GM19467 (cell line): ENCODE measurements at regions not wholly inside any gene's neighbourhood (a gene's known extent, or its start where the extent isn't known, plus 50 kb on each side); places are given as distances from the start of the nearest gene placed in this dataset.
"Not testable (repeated sequence)": the region's sequence is repeated elsewhere in the genome, so short reads cannot be mapped to it uniquely, and the experiment has no call there.

Experiments used
- ATAC-seq: cut with Tn5 transposase; IDR thresholded peaks from one replicate; pipeline ENCODE4 v1.9.1; 2021; ENCODE audit warnings: mild to moderate bottlenecking, moderate library complexity; ENCODE audit not compliant: unreplicated experiment

DNA sequence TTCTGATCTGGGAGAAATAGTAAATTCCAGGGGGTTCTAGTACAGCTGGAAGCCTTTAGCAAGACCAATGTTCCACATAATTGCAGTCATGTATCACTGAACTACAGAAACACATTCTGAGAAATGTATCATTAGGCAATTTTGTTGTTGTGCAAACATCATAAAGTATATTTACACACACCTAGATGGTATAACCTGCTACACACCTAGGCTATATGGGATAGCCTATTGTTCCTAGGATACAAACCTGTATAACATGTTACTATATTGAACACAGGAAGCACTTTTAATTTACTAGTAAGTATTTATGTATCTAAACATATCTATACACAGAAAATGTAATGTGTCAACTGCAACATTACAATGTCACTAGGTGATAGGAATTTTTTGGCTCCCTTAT lies 525.9 kb upstream of the NRSN1 start:
- ATAC-seq: no peak

DNA sequence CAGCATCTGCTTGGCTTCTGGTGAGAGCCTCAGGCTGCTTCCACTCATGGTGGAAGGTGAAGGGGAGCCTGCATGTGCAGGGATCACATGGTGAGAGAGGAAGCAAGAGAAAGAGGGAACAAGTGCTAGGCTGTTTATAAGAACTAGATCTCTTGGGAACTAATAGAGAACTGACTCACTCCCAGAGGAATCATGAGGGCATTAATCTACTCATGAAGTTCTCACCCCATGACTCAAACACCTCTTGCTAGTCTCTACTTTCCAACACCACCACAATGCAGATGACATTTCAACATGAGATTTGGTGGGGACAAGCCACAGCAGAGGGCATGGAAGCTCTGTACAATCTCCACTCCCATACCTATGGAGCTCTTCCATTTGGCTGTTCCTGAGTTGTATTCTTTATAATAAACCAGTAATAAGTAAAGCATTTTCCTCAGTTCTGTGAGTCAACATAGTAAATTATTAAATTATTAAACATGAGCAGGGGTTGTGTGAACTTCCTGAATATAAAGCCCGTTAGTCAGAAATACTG lies 524.1 kb upstream of the NRSN1 start:
- ATAC-seq: no peak

DNA sequence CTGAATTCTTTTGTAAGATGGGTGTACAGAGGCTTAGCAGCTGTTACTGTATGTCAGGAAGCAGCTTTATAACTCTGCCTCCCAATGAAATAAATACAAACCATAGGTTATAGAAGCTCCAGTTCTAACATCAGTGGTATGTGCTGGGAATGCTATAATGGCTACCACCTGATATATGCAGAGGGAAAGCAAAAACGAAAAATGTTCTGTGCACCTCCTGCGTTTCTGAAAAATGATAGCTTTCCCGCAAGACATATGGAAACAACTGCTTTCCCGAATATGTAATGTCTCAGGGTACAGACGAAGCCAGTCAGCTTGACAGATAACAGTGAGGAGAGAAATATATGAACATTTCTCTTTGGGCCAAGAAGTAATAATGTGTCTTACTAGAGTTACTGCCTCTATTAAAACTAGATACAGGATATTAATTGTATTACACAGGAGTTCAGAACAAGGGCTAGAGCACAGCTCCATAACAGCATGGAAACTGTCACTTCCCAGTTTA lies 517.0 kb upstream of the NRSN1 start:
- no peak for ATAC-seq

DNA sequence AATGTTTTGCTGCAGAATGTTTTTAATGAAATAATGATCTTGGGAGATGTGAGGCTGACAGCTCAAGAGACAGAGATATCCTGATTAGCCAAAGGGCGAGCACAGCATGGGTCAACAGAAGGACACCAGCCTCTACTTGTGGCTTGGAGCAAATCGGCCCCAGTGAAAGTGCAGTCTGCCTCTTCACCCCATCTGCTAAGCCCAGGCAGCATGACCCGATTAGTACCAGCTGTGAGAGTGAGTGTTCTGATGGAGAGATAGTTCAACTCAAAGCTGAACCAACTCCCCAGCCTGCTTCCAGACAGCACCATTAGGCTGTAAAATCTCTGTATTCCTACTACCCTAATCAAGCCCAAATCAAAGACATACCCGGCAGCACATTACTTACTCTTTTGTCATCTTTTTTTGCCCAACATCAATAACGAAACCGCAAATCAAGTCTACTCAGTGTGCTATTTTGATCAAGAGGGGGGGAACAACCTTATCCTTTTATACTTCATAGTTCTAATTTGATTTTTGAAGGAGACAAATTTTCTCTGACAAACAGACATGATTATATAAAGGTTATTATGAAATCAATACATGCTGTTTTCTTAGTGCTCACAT lies 514.1 kb upstream of the NRSN1 start:
- ATAC-seq: no peak

DNA sequence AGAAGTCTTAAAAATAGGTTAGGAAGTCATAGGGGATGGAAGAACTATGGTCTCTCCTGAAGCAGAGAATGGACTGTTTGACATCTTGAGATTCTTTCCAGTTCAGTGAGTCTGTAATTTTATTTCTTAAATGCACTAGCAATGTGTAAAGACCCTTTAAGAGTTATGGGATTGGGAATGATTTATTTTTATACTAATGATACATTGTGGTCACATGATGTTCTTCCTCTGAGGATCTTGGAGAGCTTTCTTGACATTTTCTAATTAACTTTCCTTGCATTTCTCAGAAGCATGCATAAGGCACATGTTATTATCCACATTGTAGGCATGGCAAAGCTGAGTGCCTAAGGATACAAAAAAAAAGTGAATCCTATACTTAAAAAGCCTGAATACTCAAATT lies 507.6 kb upstream of the NRSN1 start:
- ATAC-seq: no peak

DNA sequence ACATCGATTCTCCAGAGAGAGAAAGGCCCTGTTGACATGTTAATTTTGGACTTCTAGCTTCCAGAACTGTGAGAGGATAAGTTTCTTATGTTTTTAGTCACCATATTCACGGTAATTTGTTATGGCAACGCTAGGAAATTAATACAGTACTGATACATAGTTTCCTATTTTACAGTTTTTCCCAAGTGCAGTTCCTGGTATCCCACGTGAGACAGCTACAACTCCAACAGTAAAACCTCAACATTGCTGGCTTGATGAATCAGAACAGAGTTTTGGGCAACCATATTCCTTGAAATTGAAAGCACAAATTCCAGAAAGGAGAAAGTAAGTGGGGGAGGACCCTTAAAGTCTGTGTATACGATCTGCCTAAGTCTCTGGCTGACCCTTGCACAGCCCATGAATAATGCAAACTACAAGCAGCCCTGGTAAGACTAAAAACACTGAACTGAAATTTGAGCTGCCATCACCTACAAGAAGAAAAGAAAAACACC lies 505.1 kb upstream of the NRSN1 start:
- ATAC-seq: no peak

DNA sequence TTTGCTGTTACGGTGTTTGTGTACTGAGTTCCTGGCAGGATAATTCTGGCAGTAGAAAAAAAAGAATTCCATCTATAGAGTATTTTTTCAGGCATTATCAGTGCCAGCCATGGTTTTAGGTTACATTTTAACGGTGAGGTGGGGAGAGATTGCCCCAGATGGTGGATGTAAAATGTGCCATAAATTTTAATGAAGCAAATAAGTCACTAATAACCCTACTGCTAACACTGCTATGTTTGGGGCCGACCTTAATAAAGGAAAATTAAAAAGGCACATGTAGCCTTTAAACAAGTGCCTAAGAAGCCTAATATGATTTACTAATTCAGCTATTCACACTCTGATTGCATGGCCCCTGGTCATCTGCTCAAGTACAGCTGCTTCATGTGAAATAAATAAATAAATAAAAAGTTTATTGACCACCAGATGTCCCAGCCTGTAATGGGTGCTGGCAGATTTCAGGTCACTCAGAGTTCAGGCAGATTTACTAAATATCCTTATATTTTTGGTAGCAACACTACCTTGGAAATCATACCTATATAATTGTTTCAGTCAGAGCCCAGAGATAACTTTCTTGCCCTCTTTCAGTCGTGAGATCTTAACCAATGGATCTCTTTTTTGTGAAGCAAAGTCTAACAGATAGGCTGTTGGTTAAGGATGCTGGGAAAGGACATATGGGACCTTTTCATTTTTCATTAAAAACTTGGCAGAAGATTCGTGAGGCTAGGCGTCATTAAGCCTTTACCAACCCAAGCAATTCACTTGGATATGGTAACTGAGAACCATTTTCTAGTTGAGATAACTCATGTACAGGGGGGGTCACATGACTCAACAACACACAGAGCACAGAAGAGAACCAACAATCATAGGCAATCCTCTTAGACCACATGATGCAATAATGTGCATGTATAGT lies 495.0 kb upstream of the NRSN1 start:
- ATAC-seq: no peak

DNA sequence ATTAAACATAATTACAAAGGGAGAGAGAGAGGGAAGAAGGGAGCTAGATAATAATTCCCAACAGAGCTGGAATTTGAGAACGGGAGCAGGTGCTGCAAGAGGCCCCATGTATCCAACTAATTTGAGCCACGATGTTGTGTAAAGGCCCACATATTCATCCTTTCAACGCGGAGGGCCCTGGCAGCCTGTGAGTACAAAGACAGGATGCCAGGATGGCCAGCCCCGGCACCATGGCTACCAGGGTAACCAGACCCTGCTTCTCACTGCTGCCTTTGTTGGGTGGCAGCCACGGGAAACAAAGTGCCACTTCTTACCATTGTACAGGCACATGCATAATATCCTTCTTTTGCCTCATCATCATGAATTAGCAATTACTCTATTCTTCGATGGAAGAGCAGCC lies 492.0 kb upstream of the NRSN1 start:
- no peak for ATAC-seq

DNA sequence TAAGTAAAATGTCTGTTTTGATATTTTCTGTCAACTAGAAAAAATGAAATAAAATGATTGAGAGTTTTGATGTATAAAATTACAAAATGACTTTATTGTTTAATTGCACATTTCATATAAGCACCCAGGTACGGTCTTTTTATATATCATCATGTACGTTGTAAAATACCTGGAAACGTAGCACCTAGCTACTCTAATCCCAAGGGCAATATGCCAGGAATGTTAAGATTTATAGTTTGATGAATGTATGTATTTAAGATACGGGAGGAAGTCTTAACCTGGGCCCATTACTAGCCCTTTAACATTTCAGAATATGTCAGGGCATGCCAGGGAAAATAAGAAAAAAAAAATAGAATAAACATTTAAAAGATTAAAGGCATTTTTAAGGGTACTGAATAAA lies 490.9 kb upstream of the NRSN1 start:
- ATAC-seq: no peak

DNA sequence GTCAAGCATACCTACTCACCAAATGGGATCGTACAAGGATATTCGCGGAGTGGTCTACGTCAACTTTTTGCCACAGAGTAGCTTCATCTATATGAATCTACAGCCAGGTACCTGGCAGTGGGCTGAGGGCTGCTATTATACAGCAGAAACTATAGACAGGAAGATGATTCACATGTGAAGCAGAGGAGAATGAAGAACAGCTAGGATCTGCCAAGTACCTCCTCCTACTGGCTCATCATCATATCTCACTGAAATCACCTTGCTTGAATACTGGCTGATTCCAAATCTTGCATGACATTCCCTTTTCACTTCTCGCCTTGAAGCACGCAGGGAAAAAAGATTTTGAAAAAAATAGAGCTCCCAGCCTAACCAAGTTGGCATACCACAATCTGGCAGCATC lies 488.7 kb upstream of the NRSN1 start:
- ATAC-seq: no peak

DNA sequence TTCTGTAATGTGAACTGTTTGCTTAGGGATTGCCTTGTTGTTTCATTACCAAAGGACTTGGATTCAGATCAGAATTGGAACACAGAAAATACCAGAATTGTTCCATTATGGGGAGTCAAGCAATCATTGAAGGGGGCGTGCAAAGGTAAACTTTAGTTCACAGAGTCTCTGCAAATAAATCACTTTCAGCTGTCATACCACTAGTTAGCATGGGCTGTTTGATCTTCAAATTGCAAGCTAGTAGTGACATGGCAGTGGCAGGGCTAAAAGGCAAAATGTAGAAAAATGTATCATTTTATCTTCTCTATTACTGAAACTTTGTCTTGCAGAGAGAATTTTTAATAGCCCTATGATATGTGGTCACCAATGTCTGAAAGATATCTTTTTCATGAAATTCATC lies 483.2 kb upstream of the NRSN1 start:
- no peak for ATAC-seq

DNA sequence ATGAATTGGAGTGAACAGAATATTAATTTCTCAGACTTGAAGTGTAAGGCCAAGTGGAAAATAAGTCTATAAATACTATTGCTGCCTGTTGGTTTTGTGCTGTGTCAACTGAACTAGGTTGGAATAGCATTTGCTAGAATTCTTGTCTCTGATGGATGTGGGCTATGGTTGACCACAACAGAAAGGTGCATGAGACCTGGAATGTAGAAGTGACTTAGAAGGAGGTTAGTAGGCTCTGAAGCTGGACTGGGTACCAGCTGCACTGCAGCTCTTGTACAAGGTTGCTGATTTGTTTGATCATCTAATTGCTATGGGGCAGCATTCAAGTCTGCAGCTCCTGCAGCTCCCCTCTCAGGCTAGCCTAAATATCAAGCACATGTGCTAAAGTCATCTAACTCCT lies 479.0 kb upstream of the NRSN1 start:
- no peak for ATAC-seq

DNA sequence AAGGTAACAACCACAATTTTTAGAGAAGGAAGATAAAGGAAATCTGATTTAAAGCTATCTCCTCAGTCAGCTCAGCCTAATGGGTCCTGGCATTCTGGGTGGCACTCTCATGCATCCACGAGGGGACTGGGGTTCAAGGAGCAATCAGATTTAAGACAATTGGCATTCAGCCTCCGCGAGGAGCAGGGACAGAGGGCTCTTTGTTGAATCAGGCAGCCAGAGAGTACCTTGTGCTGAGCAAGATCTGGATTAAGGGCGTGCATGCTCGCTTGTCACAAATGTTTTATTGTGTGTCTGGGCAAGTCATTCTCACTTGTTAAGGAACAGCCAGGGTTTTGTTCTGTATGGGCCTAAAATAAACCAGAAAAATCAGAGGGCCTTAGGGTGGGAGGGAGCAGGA lies 475.3 kb upstream of the NRSN1 start:
- ATAC-seq: no peak

DNA sequence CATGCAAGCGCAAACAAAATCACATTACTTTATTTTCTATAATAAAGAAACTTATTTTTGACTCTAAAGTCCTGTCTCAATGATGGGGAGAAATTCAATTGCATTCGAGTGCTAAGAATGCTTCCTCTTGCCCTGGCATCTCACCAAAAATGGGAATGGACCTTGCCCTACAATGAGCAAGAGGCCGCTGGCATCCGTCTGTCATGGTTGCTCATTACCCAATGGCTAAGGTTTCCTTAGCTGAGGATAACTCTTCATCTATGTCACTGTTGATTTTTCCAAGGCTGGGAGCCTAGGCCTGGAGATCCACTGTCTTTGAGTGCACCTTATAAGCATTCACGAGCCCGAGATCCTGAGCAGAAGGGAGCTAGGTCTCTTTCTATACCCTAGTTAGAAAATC lies 471.3 kb upstream of the NRSN1 start:
- ATAC-seq: no peak

DNA sequence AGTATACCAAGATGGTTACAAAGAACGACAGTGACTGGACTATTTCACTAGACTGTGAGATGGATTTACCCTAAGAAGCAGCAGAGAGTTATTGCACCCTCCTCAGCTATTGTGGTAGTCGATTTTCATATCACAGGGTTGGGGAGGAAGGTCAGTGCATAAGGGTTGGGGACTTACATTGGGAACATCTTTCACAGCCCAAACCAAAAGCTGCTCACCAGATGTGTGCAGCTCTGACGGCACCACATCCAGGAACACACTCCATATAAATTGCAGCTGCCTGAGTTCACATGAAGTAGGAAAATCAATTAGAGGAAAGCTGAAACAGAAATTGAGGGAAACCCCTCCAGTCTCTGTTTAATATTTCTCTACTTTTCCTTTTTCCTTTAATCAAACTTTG lies 470.5 kb upstream of the NRSN1 start:
- ATAC-seq: no peak

DNA sequence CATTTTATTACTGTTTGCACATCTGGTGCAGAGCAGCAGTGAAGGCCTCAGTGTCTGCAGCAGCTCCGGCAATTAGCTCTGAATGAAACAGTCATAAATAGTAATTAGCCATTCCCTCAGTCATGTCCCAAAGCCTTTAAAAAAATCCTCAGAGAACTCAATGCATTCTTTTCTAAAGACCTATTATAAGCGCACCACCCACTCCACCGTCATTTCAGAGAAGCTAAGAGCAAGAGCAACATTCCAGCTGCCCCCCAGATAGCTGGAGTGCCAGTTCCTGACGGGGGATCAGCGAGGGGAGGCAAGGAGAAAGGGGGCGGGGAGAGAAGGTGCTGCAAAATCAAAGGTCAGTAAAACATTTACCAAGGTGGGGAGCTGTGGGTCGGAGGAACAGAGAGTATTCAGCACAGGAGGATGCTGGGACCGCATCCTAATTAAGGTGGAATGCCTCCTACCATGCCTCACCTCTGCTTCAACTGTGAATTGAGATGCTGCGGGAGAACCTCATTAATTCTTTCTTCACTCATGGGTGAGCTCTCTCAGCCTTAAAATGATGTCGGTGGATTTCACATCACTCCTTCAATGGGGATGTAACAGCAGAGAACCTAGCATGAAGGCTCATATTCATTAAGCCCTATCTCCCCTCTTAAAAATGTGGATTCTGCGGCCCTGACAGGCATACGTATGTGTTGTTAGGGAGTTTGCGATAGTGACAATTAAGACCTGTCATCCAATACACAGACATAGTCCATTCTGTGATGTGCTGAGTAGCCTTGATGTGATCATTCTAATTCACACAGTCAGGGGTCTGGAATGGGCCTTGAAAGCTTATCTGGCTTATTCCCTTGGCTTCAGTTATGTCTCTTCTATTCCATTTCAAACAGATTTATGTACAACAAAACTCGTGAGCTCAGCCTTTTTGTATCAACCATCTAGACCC lies 469.5 kb upstream of the NRSN1 start:
- no peak for ATAC-seq

DNA sequence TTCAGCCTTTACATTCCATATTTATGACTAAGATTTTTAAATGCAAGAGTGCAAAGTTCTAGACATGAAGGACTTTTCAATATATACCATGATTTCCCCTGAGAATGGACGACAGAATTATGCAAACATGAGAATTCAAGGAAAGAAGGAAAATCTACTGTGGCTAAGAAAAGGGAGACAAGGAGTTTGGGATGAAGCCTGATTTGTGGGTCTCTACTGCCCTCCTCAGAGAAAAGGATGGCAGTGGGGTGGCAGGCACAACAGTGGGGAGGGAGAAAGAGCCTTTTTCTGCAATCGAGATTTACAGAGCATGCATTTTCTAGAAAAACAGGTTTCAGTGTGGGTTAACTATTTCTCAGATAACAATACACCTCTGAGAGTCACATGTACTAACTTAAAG lies 466.9 kb upstream of the NRSN1 start:
- no peak for ATAC-seq

DNA sequence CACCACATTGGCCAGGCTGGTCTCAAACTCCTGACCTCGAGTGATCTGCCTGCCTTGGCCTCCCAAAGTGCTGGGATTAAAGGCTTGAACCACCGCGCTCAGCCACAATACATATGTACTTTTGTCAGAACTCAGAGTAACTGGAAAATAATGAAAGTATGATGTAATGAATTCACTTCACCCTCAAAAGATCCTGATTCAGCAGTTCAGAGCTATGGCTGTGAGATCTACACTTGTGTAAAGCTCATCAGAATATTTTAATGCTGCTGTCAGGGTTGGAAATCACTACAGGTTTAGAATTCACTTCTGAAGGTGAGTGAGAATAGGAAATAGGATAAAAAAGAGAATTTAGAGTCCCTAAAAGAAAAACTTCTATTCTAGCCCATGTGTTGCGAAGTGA lies 464.5 kb upstream of the NRSN1 start:
- ATAC-seq: no peak

DNA sequence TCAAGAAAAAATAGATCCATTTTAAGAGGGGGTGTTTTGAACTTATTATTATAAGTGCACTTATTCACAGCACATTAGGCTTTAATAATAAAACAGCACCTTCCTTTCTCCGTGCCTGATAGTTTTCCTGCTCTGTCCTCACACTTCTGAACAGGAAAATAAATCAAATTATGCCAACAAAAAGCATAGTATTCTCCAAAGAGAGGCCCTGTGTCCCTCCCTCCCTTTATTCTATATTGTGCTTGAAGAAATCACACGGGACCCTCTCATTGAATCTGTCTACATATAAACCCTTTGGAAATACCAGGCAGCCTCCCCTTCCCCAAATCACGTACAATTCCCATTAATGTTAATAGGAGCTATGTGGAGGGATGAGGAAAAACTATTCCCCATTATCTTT lies 462.9 kb upstream of the NRSN1 start:
- ATAC-seq: no peak

DNA sequence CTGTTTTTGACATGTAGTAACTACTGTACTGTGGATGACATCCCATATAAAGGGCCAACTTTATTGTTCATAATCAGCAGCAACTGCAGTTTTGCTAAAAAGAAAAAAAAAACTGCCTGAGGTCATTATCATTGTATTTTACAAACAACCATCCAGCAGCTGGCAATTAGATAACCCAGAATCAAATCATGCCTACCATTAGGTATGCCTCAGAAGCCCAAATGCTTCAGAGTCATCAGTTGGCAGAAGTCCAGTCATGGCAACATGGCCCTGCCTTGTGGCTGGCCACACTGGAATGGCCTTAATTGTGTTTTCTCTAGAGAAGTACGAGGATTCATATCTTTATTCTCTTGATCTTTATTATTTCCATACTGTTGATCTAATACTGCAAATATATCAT lies 462.4 kb upstream of the NRSN1 start:
- ATAC-seq: no peak

DNA sequence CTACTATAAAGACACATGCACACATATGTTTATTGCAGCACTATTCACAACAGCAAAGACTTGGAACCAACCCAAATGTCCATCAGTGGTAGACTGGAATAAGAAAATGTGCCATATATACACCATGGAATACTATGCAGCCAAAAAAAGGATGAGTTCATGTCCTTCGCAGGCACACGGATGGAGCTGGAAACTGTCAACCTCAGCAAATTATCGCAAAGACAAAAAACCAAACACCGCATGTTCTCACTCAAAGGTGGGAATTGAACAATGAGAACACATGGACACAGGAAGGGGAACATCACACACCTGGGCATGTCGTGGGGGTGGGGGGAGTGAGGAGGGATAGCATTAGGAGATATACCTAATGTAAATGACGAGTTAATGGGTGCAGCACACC lies 460.1 kb upstream of the NRSN1 start:
- not testable (repeated sequence) for ATAC-seq
